ENCODE measurements at regions not wholly inside any gene's neighbourhood (a gene's known extent, or its start where the extent isn't known, plus 50 kb on each side); places are given as distances from the start of the nearest gene placed in this dataset.

- DNase-seq (ENCODE audit: low read depth in 2 of 2): peak; percentile 92 to 95
- no peaks in the 10 kb centered on the region for H3K79me2 ChIP-seq (ENCODE audit: control insufficient read depth, insufficient read depth, low read length)
- H4K20me1 ChIP-seq (ENCODE audit: control insufficient read depth, extremely low read depth, insufficient read depth, low read length): no peaks in the 10 kb centered on the region
- no peaks in the 10 kb centered on the region for H3K36me3 ChIP-seq (ENCODE audit: control insufficient read depth, insufficient read depth, low read length)
- no peak overlapping the region for H3K9ac ChIP-seq (ENCODE audit: insufficient read depth, low read length)
- peak overlapping the region; percentile 71 for H3K27ac ChIP-seq (ENCODE audit: insufficient read depth, low read length)
- no peaks in the 10 kb centered on the region for H3K9me3 ChIP-seq (ENCODE audit: control insufficient read depth, insufficient read depth, low read depth, low read length)
- H2AFZ ChIP-seq (ENCODE audit: low read length): peak overlapping the region; percentile 89
- peak overlapping the region; percentile 70 for H3K4me2 ChIP-seq (ENCODE audit: extremely low read depth, insufficient read depth, low read length)
- peaks cover 10% of the 10 kb centered on the region for H3K4me1 ChIP-seq (ENCODE audit: control insufficient read depth, extremely low read depth, insufficient read depth, low read length)
- no peaks in the 10 kb centered on the region for H3K27me3 ChIP-seq (ENCODE audit: control insufficient read depth, insufficient read depth, low read length)
- H3K4me3 ChIP-seq (replicated peaks in 1 of 4; ENCODE audit: control extremely low read depth in 1 of 4, insufficient read depth in 1 of 4, low read depth in 3 of 4, low read length in 4 of 4): peak overlapping the region in 2 of 4 experiments; percentile 14 to 30
- TF ChIP-seq CTCF (conservative IDR thresholded peaks at IDR 0.05 in 1 of 2, IDR thresholded peaks at IDR 0.05 in 1 of 2; ENCODE audit: low read depth in 1 of 2, low read length in 2 of 2): no peak
- TF ChIP-seq EZH2 (IDR thresholded peaks at IDR 0.05; ENCODE audit: low read length, missing control alignments): no peak
Measured at GRCh38 chr10:21372651-21373410, 152.7 kb downstream of the SKIDA1 start.

GRCh38 chr10:21369697-21370096, 155.8 kb downstream of the SKIDA1 start:
- Histone ChIP-seq H3K9ac (ENCODE audit: insufficient read depth, low read length) (no peak overlapping the region), H2AFZ (ENCODE audit: low read length) (peak overlapping the region; percentile 41), H3K36me3 (ENCODE audit: control insufficient read depth, insufficient read depth, low read length) (no peaks in the 10 kb centered on the region), H3K4me2 (ENCODE audit: extremely low read depth, insufficient read depth, low read length) (no peak overlapping the region), H4K20me1 (ENCODE audit: control insufficient read depth, extremely low read depth, insufficient read depth, low read length) (no peaks in the 10 kb centered on the region), H3K4me3 (replicated peaks in 1 of 4; ENCODE audit: control extremely low read depth in 1 of 4, insufficient read depth in 1 of 4, low read depth in 3 of 4, low read length in 4 of 4) (no peak overlapping the region), H3K27me3 (ENCODE audit: control insufficient read depth, insufficient read depth, low read length) (no peaks in the 10 kb centered on the region), H3K79me2 (ENCODE audit: control insufficient read depth, insufficient read depth, low read length) (no peaks in the 10 kb centered on the region), H3K4me1 (ENCODE audit: control insufficient read depth, extremely low read depth, insufficient read depth, low read length) (peaks cover 12% of the 10 kb centered on the region), H3K9me3 (ENCODE audit: control insufficient read depth, insufficient read depth, low read depth, low read length) (no peaks in the 10 kb centered on the region), H3K27ac (ENCODE audit: insufficient read depth, low read length) (no peak overlapping the region)
- no peak for TF ChIP-seq CTCF (conservative IDR thresholded peaks at IDR 0.05 in 1 of 2, IDR thresholded peaks at IDR 0.05 in 1 of 2; ENCODE audit: low read depth in 1 of 2, low read length in 2 of 2)
- no peak for TF ChIP-seq EZH2 (IDR thresholded peaks at IDR 0.05; ENCODE audit: low read length, missing control alignments)
- peak; percentile 22 to 46 for DNase-seq (ENCODE audit: low read depth in 2 of 2)

- peaks cover 13% of the 10 kb centered on the region for H3K4me1 ChIP-seq (ENCODE audit: control insufficient read depth, extremely low read depth, insufficient read depth, low read length)
- no peak overlapping the region for H3K4me3 ChIP-seq (replicated peaks in 1 of 4; ENCODE audit: control extremely low read depth in 1 of 4, insufficient read depth in 1 of 4, low read depth in 3 of 4, low read length in 4 of 4)
- no peak overlapping the region for H3K4me2 ChIP-seq (ENCODE audit: extremely low read depth, insufficient read depth, low read length)
- no peaks in the 10 kb centered on the region for H3K27me3 ChIP-seq (ENCODE audit: control insufficient read depth, insufficient read depth, low read length)
- DNase-seq (ENCODE audit: low read depth in 2 of 2): peak in 1 of 2 donors; percentile 40
- no peaks in the 10 kb centered on the region for H4K20me1 ChIP-seq (ENCODE audit: control insufficient read depth, extremely low read depth, insufficient read depth, low read length)
- no peaks in the 10 kb centered on the region for H3K9me3 ChIP-seq (ENCODE audit: control insufficient read depth, insufficient read depth, low read depth, low read length)
- no peaks in the 10 kb centered on the region for H3K36me3 ChIP-seq (ENCODE audit: control insufficient read depth, insufficient read depth, low read length)
- no peak overlapping the region for H2AFZ ChIP-seq (ENCODE audit: low read length)
- H3K9ac ChIP-seq (ENCODE audit: insufficient read depth, low read length): no peak overlapping the region
- H3K79me2 ChIP-seq (ENCODE audit: control insufficient read depth, insufficient read depth, low read length): no peaks in the 10 kb centered on the region
- no peak for TF ChIP-seq EZH2 (IDR thresholded peaks at IDR 0.05; ENCODE audit: low read length, missing control alignments)
- TF ChIP-seq CTCF (conservative IDR thresholded peaks at IDR 0.05 in 1 of 2, IDR thresholded peaks at IDR 0.05 in 1 of 2; ENCODE audit: low read depth in 1 of 2, low read length in 2 of 2): no peak
- no peak overlapping the region for H3K27ac ChIP-seq (ENCODE audit: insufficient read depth, low read length)
Measured at GRCh38 chr10:21368728-21369425, 156.6 kb downstream of the SKIDA1 start.
